ENCODE measurements at regions not wholly inside any gene's neighbourhood (a gene's known extent, or its start where the extent isn't known, plus 50 kb on each side); places are given as distances from the start of the nearest gene placed in this dataset.

- Mint-ChIP-seq H3K4me1 (peaks cover 54% of the 10 kb centered on the region), H3K27me3 (no peaks in the 10 kb centered on the region), H3K27ac (peak overlapping the region; percentile 81), H3K36me3 (peaks cover 4% of the 10 kb centered on the region), H3K4me3 (peak overlapping the region; percentile 55), H3K9me3 (no peaks in the 10 kb centered on the region)
- ATAC-seq = no peak
These were observed 288.1 kb downstream of the SEC14L1 start for GRCh38 chr17:77428749-77429368.

- H3K27me3 Mint-ChIP-seq = no peaks in the 10 kb centered on the region
- peaks cover 5% of the 10 kb centered on the region for H3K36me3 Mint-ChIP-seq
- H3K4me1 Mint-ChIP-seq = peaks cover 61% of the 10 kb centered on the region
- no peak overlapping the region for H3K4me3 Mint-ChIP-seq
- ATAC-seq = no peak
- peak overlapping the region; percentile 81 for H3K27ac Mint-ChIP-seq
- H3K9me3 Mint-ChIP-seq = no peaks in the 10 kb centered on the region
These were observed 288.7 kb downstream of the SEC14L1 start for GRCh38 chr17:77429369-77429968.

GRCh38 chr17:77429969-77430752 lies 289.4 kb downstream of the SEC14L1 start:
- peaks cover 67% of the 10 kb centered on the region for H3K4me1 Mint-ChIP-seq
- H3K27me3 Mint-ChIP-seq = no peaks in the 10 kb centered on the region
- peak overlapping the region; percentile 81 for H3K27ac Mint-ChIP-seq
- H3K36me3 Mint-ChIP-seq = peaks cover 5% of the 10 kb centered on the region
- peak; percentile 50 for ATAC-seq
- H3K9me3 Mint-ChIP-seq = no peaks in the 10 kb centered on the region
- no peak overlapping the region for H3K4me3 Mint-ChIP-seq

GRCh38 chr17:77432034-77432661 lies 291.4 kb downstream of the SEC14L1 start:
- Mint-ChIP-seq H3K4me3 (no peak overlapping the region), H3K27me3 (no peaks in the 10 kb centered on the region), H3K9me3 (no peaks in the 10 kb centered on the region), H3K4me1 (peaks cover 75% of the 10 kb centered on the region), H3K36me3 (peaks cover 5% of the 10 kb centered on the region), H3K27ac (no peak overlapping the region)
- no peak for ATAC-seq

- Mint-ChIP-seq H3K27ac (no peak overlapping the region), H3K4me3 (no peak overlapping the region), H3K9me3 (no peaks in the 10 kb centered on the region), H3K36me3 (peaks cover 5% of the 10 kb centered on the region), H3K27me3 (no peaks in the 10 kb centered on the region), H3K4me1 (peaks cover 75% of the 10 kb centered on the region)
- no peak for ATAC-seq
These were observed 292.0 kb downstream of the SEC14L1 start for GRCh38 chr17:77432742-77433141.

GRCh38 chr17:77433385-77434135 lies 292.8 kb downstream of the SEC14L1 start:
- H3K36me3 Mint-ChIP-seq = peaks cover 5% of the 10 kb centered on the region
- H3K4me3 Mint-ChIP-seq = peak overlapping the region; percentile 50
- H3K27ac Mint-ChIP-seq = peak overlapping the region; percentile 97
- H3K27me3 Mint-ChIP-seq = no peaks in the 10 kb centered on the region
- ATAC-seq = peak; percentile 79
- peaks cover 75% of the 10 kb centered on the region for H3K4me1 Mint-ChIP-seq
- H3K9me3 Mint-ChIP-seq = no peaks in the 10 kb centered on the region

- H3K27ac Mint-ChIP-seq = peak overlapping the region; percentile 97
- peaks cover 5% of the 10 kb centered on the region for H3K36me3 Mint-ChIP-seq
- H3K9me3 Mint-ChIP-seq = no peaks in the 10 kb centered on the region
- peak overlapping the region; percentile 50 for H3K4me3 Mint-ChIP-seq
- ATAC-seq = no peak
- H3K27me3 Mint-ChIP-seq = no peaks in the 10 kb centered on the region
- H3K4me1 Mint-ChIP-seq = peaks cover 75% of the 10 kb centered on the region
These were observed 293.7 kb downstream of the SEC14L1 start for GRCh38 chr17:77434136-77435114.

- Mint-ChIP-seq H3K27me3 (no peaks in the 10 kb centered on the region), H3K4me1 (peaks cover 75% of the 10 kb centered on the region), H3K9me3 (no peaks in the 10 kb centered on the region), H3K4me3 (no peak overlapping the region), H3K27ac (peak overlapping the region; percentile 97), H3K36me3 (peaks cover 5% of the 10 kb centered on the region)
- ATAC-seq = no peak
These were observed 294.7 kb downstream of the SEC14L1 start for GRCh38 chr17:77435272-77436057.

GRCh38 chr17:77436058-77436442 lies 295.3 kb downstream of the SEC14L1 start:
- Mint-ChIP-seq H3K36me3 (peaks cover 5% of the 10 kb centered on the region), H3K27me3 (no peaks in the 10 kb centered on the region), H3K9me3 (no peaks in the 10 kb centered on the region), H3K4me1 (peaks cover 75% of the 10 kb centered on the region), H3K4me3 (no peak overlapping the region), H3K27ac (peak overlapping the region; percentile 97)
- no peak for ATAC-seq

- H3K4me3 Mint-ChIP-seq = no peak overlapping the region
- peaks cover 5% of the 10 kb centered on the region for H3K36me3 Mint-ChIP-seq
- H3K4me1 Mint-ChIP-seq = peaks cover 78% of the 10 kb centered on the region
- H3K9me3 Mint-ChIP-seq = no peaks in the 10 kb centered on the region
- H3K27me3 Mint-ChIP-seq = no peaks in the 10 kb centered on the region
- H3K27ac Mint-ChIP-seq = peak overlapping the region; percentile 97
- ATAC-seq = no peak
These were observed 295.7 kb downstream of the SEC14L1 start for GRCh38 chr17:77436481-77436880.

- Mint-ChIP-seq H3K4me1 (peaks cover 84% of the 10 kb centered on the region), H3K4me3 (no peak overlapping the region), H3K9me3 (no peaks in the 10 kb centered on the region), H3K27me3 (no peaks in the 10 kb centered on the region), H3K36me3 (peaks cover 5% of the 10 kb centered on the region), H3K27ac (peak overlapping the region; percentile 97)
- no peak for ATAC-seq
These were observed 296.2 kb downstream of the SEC14L1 start for GRCh38 chr17:77437017-77437416.

GRCh38 chr17:77437747-77438146 lies 297.0 kb downstream of the SEC14L1 start:
- Mint-ChIP-seq H3K4me3 (no peak overlapping the region), H3K9me3 (no peaks in the 10 kb centered on the region), H3K4me1 (peaks cover 91% of the 10 kb centered on the region), H3K27ac (peak overlapping the region; percentile 97), H3K27me3 (no peaks in the 10 kb centered on the region), H3K36me3 (peaks cover 5% of the 10 kb centered on the region)
- no peak for ATAC-seq
